ENCODE measurements at regions not wholly inside any gene's neighbourhood (a gene's known extent, or its start where the extent isn't known, plus 50 kb on each side); places are given as distances from the start of the nearest gene placed in this dataset.

DNA sequence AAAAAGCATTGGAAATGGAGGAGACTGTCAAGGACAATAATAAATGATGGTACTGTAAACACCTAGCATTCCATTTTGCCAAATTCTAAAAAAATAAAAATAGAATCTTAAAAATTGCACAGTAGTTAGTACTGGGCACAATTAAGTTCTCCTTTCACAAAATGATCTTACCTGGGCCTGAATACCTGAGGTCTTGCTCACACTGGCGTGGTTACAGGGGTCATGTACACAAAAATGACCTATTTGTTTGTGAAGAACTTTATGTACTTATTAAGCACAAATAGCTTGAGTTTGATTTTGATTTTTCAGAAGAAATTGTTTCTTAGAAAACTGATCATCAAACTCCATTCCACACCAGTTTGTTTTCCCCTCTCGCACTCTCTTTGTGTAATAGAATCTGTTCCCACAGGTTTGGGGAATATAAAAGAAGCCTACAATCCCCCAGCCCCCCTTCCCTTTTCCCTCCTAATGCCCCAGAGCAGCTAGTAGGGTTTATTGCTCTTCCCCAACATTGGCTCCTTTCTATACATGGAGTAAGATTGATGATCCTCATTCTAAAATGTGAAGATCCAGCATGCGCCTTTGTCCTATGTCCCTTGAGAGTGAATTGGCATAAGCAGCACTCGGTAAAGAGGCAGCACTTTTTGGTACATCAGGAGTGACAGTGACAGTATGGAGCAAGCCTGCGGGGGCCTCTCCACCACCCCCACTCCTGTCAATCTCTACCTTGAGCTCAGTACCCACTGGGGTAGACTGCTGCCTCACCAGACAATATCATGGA is 204.3 kb downstream of the ASCL1 start:
- TF ChIP-seq POLR2A (IDR thresholded peaks at IDR 0.05; ENCODE audit: extremely low read depth, insufficient read length): no peak
- TF ChIP-seq CTCF (IDR thresholded peaks at IDR 0.05; ENCODE audit: low read depth, low read length): no peak

Data from NB4 (cell line).